ENCODE measurements at regions not wholly inside any gene's neighbourhood (a gene's known extent, or its start where the extent isn't known, plus 50 kb on each side); places are given as distances from the start of the nearest gene placed in this dataset.

DNA sequence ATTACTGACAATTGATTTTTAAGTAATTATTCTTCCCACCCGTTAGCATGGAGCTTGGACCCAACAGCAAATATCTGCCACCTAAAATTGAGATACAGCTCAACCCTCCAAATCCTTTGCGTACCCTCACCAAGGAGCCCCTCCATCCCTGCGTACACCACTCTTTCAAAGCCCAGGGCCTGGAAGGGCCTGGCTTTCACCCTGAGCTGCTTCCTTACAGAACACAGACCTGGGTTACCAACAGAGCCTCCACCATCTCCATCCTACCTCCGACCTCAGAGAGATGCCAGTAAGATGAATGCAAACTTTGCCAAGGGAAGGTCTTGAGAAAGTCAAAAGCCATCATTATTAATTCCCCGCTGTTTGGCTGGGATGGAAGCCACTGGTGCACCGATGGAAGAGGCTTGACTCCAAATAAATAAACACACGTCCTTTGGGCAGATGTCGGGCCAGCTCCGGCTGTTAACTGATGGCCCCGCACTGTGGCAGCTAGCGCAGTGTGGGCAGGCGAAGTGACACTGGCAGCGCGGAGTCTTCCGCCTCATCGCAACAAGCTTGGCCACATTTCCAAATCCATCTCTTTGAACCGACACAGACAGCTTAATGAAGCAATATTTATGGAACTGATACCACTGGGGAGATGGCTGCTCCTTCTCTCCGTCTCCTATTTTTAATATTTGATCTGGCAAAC is 150.2 kb upstream of the VSTM2B start:
- no peak for DNase-seq

DNA sequence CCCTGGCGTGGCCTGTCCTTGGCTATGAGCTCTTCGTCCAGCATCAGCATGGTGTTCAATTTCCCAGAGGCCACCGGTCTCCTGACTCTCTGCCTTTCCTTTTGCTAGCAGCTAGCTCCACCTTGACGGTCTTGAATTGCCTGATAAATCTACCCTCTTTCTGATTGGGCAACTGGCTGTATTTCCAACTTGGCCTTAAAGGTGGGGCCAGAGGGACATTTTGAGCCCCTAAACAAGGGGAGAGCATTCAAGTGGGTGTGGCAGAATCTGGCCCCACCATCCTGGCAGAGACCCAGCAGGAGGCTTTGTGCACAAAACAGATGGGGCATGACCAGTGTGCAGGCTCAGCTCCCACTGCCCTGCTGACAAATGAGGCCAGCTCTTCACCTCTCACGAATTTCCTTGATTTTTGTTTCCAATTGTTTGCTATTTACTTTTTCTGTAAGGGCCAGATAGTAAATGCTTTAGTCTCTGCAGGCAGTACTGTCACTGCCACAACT is 148.9 kb upstream of the VSTM2B start:
- DNase-seq = no peak

DNA sequence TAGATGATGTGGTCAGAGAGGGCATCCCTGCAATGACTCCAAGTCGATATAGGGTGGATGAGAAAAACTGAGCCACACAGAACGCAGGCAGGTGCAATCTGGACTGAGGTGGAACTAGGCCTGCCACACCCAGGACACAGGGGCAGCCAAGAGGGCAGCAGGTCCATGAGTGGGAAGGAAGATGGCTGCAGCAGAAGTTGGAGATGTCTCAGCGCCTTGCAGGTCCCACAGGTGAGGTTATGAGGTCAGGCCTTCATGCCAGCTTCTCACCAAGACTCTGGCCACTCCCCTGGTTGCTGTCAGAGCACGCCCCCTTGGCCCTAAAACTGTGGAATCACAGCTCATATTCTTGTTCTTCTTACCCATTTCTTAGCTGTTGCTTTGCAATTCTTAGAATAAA is 147.7 kb upstream of the VSTM2B start:
- DNase-seq = no peak

DNA sequence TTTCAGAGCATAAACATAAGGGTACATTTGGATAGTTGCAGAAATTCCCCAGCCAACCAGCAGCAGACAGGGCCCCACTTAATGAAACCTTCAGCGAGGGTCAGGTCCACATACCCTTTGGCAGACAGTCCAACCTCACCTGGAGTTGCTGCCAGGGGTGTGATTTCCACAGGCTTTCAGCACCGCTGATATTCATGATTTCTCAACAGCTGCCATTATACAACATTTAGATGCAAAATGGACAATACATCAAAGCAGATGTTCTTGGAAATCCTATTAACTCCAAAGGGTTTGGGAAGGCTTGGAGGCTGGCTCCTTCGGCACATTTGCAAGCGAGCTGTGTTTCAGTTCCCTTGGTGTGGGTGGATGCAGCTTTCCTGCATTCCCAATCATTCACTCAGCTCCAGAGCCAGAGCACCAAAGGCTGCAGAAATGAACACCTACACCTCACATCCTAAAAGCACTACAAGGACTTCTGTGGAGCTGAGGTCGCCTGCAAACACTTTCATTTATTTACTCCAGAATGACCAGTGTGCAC is 147.2 kb upstream of the VSTM2B start:
- DNase-seq = no peak

DNA sequence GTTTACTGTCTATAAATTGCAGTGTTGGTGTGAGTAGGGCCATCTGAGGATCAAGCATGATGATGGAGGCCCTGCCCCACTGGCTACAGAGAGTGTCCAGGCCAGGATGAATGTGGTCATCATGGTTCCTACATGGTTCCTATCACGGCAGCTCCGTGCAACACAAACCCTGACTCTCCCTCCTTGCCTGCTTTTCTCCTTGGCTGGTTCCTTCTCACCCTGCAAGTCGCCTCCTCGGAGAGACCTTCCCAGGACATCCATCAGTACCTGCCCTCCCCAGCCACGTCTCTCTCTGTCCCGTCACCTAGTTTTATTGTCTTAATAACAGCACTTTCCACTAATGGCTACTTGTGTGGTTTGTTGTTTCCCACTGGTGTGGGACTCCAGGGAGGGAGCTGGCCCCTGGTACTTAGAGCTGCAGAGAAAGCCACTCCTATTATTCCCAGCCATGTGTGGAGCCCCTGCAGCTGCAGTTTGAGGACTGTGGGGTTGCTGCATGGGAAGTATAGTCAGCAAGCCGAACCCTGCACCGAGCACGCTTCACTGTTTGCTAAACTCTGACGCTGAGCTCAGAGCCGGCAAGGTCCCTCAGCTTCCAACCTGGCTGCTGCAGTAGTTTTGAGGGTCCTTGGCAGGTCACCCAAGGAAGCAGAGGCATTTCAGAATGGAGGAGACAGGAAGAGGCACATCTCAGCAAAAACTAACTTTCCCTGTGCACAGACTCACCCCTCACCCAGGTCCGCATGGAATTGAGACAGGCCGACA is 146.4 kb upstream of the VSTM2B start:
- DNase-seq = no peak

DNA sequence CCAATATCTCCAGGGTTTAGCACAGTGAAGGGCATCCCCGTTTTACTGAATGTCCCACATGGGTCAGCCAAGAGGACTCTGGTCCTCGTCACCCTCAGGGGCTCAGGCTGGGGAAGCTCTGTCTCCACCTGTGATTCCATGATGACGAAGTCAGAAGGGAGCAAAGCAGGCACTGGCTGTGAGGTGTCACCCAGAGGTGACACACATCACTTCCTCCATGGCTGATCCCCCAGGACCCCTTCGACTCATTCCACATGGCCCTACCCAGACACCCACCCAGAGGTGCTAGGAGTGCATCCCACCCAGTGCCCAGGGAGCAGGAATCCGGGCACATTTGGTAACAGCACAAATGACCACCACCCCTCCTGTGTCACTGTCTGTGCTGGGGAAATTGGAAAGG is 145.2 kb upstream of the VSTM2B start:
- no peak for DNase-seq

DNA sequence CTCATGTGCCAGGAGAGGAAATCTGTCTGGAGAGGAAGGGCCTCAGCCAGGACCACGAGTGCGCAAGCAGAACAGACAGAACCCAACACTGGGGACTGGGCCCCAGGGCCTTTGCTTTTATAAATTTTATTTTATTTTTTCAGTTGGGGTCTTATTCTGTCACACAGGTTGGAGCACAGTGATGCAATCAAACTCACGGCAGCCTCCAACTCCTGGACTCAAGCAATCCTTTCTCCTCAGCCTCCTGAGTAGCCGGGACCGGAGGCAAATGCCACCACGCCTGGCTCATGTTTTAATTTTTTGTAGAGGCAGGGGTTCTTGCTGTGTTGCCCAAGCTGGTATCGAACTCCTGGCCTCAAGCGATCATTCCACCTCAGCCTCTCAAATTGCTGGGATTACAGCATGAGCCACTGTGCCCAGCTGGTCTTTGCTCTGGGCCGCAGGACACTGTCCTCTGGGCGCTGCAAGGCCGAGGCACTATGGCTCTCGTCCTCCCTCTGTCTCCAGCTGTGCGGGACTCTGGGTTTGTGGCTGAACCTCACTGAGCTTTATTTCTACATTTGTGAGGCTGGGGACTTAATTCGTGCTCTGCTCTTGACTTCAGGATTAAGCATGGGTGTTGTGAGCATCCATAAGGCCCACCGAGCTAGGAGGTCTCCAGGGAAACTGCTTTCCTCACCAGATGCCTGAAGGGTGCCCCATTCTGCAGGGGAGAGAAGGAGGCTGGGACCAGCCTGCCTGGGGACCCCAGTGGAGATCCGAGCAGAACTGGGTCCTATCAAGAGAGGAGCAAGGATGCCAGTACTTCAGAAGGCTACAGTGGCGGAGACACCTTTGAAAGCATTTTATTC is 144.2 kb upstream of the VSTM2B start:
- no peak for DNase-seq

DNA sequence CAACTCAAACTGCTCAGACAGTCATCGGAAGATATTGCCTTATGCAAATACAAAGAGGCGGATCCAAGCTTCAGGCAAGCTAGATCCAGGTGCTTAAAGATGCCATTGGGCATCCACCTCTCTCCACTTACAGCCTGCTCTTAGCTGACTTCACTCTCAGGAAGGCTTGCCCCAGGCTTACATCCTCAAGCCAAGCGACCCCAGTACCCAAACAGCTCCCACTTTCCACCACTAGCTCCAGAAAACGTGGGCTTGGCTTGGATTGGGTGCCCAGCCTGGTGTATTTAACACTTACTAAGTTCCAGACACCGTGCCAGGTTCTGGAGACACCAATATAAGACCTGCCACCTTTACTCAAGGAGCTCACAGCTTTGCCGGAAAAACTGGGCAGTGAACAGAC is 142.1 kb upstream of the VSTM2B start:
- no peak for DNase-seq

DNA sequence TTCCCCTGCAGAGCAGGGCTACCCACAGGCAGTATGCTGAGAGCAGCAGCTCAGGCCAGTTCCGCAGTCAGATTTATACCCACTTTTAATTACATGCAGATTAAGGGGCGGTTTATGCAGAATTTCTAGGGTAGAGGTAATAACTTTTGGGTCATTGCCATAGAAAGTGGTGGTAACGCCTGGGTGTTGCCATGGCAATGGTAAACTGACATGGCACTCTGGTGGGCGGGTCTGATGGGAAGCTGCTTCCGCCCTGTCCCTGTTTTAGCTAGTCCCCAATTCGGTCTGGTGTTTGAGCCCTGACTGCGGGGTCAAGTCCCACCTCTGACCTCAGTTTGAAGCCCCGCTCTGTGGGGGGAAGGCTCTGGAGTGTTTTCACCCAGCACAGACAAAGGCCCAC is 141.1 kb upstream of the VSTM2B start:
- no peak for DNase-seq

DNA sequence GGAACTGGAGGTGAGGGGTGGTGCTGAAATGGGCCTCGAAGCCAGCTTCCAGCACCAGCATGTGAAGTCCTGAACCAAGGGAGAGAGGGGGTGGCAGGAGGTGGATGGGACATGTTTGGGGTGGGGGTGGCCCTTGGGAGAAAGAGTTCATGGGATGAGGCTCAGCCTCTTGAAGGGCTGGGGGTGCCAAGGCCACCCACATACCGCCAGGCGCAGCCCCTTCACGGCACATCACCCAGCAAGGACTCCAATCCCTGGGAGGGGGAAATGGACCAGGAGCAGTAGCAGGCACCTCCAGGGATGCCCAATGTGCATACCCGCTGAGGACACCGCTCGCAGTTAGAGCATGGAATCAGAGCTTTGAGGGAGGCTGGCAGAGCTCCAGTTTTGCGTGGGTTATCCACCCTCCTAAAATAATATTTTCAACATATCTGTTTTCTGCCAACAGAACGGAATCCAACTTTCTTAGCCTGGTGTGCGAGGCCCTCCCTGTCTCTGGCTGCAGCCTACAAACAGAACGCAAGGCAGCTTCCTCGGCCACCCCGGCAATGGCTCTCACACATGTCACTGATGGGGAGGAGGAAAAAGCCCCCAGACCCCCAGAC is 140.5 kb upstream of the VSTM2B start:
- DNase-seq = no peak

DNA sequence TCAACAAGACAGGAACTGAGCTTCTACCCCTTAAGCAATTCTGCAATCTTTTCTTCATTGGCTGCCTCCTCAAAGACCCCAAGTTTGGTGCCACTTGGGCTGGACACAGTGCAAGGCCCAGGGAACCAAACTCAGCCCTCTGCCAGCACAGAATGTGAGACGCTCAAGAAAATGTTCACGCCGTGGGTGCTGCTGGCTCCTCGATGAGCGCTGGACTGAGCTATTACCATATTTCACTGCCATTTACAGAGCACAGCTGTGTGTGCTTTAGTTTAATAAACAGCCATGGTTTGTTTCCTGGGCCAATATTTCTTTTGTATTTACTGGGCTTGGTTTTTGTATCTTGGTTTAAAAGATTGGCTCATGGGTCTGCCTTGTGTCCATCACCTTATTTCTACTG is 138.8 kb upstream of the VSTM2B start:
- DNase-seq = no peak

DNA sequence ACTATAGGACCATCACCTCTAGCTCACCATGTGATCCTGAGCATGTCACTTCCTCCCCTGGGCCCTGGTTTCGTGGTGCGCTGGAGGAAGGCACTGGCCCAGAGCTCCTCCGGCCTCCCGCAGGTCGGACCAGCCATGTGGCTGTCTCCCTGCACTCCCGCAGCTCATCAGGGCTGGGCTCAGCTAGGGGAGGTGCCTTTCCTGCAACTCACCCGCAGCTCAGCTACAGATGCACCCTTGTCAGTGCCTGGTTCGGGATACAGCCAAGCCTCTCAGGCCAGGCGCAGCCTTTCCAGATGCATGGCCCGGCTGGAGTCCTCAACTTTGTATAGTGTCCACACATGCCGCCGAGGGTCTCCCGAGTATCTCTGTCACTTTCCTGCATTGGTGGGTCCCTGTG is 138.2 kb upstream of the VSTM2B start:
- DNase-seq = no peak

DNA sequence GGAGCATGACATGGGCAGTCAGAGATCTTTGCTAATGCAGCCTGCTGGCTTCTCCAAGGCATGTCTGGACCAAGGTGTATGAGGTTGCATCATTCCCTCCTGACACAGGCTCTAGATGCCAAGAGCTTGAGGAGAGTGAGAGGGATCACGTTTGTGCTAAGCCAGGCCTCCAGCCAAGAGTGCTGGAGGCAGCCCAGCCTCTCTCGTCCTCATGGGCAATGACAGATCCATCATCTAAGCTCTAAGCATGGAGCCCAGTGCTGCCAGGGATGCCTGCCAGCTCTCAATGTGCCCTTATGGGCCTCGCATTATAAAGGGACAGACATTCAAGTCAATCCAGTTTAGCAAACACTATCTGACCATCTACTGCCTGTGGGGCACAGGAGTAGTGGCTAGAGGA is 136.3 kb upstream of the VSTM2B start:
- no peak for DNase-seq

DNA sequence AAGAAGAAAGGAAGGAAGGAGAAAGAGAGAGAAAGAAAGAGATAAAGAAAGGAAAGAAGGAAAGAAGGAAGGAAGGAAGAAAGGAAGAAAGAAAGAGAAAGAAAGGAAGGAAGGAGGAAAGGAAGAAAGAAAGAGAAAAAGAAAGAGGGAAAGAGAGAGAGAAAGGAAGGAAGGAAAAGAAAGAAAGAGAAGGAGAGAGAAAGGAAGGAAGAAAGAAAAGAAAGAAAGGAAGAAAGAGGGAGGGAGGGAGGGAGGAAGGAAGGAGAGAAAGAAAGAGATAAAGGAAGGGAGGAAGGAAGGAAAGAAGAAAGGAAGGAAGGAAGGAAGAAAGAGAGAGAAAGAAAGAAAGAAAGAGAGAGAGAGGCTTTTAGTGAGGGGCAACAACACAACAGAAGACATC is 135.1 kb upstream of the VSTM2B start:
- DNase-seq = no peak

DNA sequence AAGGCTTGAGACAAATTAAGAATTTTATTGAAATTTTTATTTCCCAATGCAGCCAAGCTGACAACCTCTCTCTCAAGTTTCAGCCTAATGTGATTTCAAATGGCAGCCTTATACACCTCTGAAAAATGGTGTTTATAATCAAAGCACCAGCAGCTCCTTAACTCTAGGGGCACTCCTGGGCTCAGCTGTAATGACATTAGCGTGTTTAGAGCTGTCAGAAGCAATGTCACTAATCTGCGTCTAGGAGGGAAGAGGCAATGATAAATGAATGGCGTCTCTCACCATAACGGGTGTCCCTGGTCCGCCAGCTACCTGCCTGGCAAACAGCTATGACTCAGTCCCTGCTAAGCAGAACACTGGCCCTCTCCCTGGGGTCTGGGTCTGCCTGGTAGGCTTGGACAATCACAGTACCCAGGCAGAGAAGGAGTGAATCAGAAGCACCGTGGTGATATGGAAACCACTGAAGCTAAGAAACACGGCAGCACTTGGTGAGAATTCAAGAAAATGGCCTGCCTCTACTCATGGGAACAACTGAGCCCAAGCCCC is 131.8 kb upstream of the VSTM2B start:
- DNase-seq = no peak

DNA sequence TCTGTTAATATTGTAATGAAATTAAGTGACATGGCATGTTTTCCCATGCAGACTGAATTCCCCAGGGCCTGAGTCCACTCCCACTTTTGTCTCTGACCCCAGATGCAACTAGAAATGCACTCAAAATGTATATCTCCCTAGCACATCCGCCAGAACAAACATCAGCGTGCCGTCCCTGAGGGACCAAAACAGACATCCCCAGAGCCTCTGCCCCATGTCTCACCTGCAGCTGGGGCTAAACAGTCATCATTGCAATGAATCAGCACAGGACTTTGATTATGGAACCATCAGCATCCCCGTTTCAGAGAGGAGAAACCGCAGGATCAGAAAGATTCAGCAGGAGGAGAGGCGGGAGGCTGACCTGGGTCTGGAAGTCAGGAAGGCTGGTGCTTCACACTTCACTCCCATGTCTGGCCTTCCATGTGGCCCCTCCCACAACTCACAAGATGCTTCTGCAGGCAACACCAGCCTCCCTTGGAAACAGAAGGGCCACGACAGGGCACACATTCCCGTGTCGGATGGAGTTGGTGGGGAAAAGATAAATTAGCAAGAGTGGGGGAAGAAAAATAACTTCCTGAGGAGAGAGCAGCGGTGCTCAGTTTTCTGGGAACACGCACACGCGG is 130.6 kb upstream of the VSTM2B start:
- no peak for DNase-seq

DNA sequence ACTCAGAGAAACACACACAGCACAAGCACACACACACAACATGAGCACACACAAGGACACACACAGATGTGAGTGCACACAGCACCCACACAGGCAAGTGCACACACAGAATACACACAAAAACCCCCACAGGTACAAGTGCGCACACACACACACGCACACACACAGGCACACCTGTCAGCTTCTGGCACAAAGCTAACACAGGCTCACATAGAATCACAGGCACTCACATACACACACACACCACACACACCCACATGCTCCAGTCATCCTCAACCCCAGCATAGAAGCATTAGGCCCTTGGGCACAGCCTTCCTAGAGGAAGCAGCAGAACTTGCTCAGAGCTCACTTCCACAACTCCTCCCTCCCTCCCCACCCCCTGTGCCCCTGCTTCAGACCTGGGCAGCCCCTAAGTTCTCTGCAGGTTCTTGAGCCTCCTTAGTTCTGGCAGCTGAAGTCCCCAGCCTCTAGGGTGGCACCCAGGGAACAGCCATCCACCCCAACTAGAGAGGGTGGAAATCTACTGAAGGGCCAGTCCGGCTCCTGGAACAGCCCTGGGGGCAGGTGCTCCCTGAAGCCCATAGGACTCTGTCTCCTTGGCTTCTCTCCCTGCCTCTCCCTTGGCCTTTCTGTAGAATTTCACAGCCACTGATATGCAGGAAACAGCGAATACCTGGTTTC is 129.9 kb upstream of the VSTM2B start:
- no peak for DNase-seq

DNA sequence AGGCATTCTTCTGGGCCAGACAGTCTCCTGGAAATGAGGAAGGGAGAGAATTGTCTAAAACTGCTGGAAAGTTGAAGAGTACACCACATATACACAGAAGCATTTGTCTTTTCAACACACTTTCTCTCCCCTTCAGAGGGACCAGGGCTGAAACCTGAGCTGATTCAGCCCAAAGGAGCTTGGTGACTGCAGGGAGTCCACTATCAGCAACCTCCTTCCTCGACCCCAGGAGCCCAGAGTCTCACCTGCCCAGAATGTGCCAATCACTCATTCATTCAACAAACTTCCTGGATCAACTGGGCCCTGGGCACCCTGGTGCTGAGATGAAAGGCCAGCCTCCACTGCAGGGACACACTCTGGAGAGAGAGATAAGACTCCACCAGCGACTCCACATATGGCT is 128.9 kb upstream of the VSTM2B start:
- DNase-seq = no peak

DNA sequence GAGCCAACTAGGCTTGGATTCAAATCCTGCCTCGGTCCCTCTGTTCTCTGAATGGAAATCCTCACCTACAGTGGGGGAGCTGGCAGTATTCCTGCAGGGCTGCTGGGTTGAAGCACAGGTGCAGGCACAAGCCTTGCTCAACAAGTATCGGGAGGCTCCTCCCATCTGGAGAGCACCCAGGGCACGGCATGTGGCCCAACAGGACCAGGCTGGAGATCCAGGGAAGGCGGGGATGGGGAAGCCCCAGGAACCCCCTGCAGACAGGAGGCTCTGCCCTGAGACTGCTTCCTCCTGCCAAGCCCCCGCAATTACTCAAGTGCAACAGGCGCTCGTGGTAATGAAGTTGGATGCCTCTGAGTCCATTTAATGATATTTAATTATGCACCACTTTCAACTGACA is 128.0 kb upstream of the VSTM2B start:
- no peak for DNase-seq

DNA sequence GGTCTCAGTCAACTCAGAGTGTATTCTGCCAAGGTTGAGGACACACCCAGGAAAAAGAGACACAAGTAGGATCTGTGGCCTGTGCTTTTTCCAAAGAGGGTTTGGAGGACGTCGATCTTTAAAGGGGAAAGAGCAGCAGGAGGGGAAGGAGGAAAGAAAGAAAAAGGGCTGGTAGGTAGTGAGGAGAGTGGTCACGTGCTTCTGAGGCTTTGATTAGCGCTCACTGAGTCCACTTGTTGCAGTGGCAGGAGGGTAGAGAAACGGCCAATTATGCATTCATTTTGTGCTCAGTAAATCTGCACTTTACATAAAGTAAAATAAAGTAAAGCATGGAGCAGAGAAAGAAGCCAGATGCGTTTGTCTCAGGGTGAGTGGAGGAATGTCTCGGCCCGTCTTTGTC is 126.0 kb upstream of the VSTM2B start:
- DNase-seq = no peak

DNA sequence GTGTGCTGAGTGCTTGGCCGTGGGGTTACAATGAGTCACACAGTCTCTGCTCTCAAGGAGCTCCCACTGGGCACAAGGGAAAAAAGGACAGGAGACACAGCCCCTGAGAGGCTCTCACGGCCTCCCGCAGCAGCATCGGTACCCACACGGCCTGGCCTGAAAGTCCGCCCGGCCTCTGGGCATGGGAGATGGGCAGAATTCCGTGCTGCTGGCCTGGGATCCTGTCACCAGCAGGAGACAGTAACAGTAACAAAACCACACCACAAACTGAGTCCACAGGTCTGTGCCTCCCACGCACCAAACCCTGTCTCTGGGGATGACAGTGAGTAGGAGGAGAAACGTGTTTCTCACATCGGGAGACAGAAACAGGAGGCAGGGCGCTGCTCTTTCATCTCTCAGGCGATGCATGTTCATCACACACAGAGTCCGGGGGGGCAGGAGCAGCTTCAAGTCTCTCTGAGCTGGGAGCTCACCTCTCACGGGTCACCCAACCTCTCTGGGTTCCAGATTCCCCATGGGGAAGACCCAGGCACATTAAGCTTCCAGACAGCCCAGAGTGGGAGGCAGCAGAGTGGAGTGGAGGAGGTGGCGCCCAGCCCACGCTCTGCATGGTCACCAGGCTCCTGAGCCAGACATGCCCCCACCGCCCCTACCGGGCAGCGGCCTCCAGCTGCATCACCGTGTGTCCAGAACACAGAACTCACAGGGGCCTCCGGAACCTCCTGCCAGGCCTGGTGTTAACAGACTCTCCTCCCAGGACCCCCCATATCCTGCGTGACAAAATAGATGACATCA is 124.7 kb upstream of the VSTM2B start:
- DNase-seq = no peak
